HG03159 (cell line): ENCODE measurements at regions not wholly inside any gene's neighbourhood (a gene's known extent, or its start where the extent isn't known, plus 50 kb on each side); places are given as distances from the start of the nearest gene placed in this dataset.
"Not testable (repeated sequence)": the region's sequence is repeated elsewhere in the genome, so short reads cannot be mapped to it uniquely, and the experiment has no call there.

Source experiments
- ATAC-seq: cut with Tn5 transposase; IDR thresholded peaks from one replicate; pipeline ENCODE4 v1.9.1; 2021; ENCODE audit warnings: mild to moderate bottlenecking, moderate library complexity; ENCODE audit not compliant: unreplicated experiment

- ATAC-seq, result not testable (repeated sequence)
Observed at GRCh38 chr3:13228169-13228568, 154.9 kb upstream of the IQSEC1 start.

- no peak for ATAC-seq
Observed at GRCh38 chr3:13227315-13228165, 154.3 kb upstream of the IQSEC1 start.

DNA sequence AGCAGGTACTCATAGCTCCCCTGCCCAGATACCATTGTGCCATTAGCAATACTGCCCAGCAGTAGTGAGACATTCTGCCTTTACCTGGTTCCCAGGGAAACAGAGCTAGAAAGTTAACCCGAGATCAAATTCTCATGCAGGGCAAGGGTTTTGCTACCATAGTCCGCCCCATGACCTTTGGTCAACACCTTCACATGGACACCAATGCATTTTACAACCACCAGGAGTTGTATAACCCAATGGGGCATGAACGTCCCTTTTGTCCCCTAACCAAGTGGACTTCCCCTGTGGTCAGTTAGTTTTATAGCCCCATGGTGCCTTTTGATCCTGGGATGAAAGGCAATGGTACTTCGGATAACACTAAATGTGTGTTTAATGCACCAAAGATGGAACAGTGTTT lies 151.7 kb upstream of the IQSEC1 start:
- no peak for ATAC-seq

DNA sequence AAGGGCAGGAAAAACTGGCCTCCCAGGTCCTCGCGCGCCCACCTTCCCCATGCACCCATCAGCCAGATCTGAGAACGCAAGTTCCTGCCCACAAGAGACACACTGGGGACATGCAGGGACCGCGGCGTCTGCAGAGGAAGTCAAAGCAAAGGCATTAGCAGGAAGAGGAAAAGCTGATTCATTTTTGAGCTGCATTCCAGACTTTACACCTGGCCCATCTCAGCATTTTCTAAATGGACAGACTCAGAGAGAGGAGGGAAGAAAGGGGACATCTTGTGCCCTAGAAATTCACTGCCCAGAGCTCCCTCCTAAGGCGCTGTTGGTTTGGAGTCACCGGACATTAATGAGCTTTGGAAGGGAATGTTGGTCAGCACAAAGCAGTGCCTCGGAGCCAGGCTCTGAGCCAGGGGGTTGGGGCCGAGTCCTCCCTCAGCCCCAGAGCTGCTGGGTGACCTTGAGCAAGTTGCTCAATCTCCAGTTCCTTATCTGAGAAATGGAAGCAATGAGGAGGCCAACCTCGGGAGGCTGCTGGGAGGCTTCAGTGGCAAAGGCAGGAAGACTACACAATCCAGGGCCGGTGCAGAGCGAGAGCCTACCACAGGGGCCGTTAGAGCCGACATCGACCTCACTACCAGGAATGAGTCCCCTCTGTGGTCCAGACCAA lies 150.5 kb upstream of the IQSEC1 start:
- no peak for ATAC-seq

DNA sequence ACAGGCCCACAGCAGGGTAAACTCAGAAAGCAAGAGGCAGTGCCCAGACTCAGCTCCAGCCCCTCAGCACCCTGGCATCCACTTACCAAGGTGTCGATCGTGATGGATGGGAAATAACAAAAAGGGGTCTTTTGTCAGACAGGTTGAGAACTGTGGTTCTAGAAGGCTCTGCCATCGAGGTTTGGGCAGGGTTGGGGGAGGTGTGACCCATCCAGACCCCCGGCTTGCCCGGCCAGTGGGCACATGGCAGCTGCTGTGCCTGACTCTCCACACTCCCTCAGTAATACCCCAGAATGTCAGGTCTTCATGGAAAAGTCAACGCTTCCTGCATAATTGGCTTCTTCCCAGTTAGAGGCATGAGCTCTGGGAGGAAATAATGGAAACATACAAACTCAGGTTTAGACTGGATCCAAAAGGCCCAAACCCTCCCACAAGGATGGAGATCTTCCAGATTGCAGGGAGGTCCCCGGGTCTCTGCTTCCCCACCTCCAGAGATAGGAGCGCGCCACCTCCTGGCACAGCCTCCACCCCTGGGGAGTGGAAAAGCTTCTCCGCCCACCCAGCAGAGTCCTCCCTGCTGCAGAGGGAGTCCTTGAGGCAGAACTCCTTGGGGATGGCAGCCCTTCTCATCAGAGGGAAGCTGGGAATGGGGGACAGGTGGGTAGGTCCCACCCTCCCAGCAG lies 149.8 kb upstream of the IQSEC1 start:
- no peak for ATAC-seq

- ATAC-seq, result no peak
Observed at GRCh38 chr3:13222131-13222530, 148.9 kb upstream of the IQSEC1 start.

DNA sequence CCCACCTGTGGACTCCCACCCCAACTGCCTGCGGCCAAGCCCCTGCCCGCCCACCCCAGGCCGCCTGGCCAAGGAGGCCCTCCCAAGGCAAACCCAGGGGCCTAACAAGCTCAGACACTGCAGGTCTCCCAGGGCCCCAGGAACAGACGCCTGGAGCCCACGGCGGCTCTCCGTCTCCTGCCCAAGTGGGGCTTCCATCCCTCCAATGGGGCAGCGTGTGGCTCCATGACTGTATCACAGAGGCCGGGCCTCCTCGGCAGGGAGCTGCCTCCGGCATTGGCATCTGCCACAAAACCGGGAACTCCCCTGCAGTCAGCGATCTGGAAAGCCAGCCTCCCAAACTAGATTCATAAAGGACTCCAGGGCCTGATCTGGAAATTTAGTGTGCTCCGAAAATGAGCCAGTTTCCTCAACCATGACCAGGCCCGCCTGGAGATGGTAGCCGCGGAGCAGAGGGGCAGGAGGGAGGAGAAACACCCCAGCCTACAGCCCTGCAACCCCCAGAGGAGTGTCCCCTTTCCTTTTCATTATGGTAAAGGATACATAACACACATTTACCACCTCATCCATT lies 148.3 kb upstream of the IQSEC1 start:
- no peak for ATAC-seq

- ATAC-seq, result no peak
Observed at GRCh38 chr3:13220991-13221390, 147.8 kb upstream of the IQSEC1 start.

- no peak for ATAC-seq
Observed at GRCh38 chr3:13219902-13220296, 146.7 kb upstream of the IQSEC1 start.

GRCh38 chr3:13219077-13219901 lies 146.1 kb upstream of the IQSEC1 start:
- ATAC-seq, result no peak

DNA sequence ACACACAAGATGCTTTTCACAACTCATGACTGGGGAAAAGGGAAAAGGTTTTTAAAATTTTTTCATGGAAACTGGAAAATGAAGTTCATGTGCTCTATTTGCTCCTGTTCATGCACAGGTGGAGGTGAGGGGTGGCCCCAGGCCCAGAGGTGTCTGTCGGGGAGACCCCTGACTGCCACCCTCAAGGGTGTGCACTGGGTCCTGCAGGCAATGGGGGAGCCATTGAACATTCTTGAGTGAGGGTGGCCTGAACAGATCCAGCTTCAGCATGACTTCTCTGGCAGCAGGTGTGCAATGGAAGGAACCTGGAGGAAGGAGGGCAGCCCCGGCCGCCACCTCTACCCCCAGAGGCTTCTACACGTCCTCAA lies 145.3 kb upstream of the IQSEC1 start:
- ATAC-seq, result no peak

DNA sequence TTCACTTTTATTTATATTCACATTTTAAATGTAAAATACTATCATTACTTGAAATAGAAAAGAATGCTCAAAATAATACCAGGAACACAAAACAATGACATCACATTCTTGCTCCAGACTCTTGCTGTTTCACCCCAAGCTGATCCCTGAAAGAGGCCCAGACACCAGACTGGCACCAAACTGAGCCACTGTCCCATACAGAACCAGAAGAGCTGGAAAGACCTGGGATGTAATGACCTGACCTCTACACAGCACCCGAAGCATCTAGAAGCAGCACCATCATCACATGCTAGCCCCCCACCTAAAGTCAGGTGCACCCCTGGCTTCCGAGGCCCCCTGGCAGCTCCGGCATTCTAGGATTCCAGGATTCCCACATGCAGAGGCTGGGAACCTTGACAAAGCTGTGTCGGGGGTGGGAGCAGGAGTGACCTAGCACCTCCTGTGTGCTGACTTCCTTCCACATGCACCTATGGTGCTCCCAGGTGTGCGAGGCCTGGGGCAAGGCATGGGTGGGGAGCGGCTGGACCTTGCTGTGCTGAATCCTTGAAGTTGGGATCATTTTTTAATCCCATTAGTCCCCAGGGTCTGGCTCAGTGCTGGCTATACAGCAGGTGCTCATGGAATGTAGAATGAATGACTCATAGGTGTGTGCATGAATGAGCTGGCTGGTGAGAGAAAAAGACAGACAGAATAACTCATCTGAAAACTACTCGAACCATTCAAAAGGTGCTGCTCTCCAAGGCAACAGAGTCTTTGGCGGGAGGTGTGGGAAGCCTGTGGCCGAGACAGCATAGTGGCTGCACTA lies 144.7 kb upstream of the IQSEC1 start:
- no peak for ATAC-seq

GRCh38 chr3:13217253-13217652 lies 144.0 kb upstream of the IQSEC1 start:
- no peak for ATAC-seq

DNA sequence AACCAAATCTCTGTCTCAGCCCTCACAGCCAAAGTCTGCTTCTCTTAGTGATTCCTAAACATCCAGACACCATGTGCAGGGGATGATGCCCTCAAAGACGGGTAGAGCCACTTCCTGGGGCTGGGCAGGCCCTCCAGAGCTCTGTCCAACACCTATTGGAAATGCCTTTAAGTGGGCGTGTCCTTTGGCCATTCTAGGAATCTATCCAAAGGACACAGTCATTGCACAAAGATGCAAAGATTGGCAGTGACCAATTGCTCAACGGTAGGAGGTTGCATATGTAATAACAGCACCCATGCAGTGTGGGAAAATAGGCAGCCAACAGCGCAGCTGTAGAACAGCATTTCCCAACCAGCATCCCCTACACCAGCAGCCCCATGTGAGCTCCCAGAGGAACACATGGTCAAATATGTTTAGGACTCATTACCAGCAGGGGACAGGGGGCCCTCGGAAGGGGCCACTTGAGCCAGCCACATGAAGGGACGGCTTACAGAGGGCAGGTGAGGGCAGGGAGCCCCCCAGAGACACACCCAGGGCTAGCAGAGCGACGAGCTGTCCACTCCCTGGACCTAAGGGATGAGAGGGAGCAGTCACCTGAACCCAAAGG lies 142.8 kb upstream of the IQSEC1 start:
- ATAC-seq, result no peak

DNA sequence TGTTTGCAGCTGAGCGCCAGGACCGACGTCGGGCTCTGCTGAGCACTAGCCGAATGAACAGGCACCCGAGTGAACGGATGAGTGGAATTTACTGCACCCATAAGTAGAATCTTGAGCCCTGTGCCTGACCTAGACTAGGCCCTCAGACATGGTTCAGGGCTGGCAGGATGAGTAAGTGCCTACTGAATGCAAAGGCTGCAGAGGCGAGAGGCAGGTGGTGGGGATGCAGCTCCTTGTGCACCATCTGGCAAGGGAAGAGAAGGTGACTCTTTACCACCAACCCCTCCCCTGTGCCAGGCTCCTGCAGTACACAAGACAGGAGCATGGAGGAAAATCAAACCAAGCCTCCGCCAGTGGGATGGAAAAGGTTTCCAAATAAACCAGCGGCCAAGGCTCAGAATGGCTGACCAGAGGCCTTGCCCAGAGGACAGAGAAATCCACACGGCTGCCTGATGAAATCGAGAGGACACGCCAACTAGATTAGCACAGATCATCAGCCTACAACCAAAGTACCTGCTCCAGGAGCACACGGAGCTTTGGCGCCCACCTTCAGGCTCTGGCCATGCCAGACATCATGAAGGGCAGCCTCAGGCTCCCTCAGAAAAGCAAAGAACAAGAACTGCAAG lies 141.7 kb upstream of the IQSEC1 start:
- no peak for ATAC-seq

DNA sequence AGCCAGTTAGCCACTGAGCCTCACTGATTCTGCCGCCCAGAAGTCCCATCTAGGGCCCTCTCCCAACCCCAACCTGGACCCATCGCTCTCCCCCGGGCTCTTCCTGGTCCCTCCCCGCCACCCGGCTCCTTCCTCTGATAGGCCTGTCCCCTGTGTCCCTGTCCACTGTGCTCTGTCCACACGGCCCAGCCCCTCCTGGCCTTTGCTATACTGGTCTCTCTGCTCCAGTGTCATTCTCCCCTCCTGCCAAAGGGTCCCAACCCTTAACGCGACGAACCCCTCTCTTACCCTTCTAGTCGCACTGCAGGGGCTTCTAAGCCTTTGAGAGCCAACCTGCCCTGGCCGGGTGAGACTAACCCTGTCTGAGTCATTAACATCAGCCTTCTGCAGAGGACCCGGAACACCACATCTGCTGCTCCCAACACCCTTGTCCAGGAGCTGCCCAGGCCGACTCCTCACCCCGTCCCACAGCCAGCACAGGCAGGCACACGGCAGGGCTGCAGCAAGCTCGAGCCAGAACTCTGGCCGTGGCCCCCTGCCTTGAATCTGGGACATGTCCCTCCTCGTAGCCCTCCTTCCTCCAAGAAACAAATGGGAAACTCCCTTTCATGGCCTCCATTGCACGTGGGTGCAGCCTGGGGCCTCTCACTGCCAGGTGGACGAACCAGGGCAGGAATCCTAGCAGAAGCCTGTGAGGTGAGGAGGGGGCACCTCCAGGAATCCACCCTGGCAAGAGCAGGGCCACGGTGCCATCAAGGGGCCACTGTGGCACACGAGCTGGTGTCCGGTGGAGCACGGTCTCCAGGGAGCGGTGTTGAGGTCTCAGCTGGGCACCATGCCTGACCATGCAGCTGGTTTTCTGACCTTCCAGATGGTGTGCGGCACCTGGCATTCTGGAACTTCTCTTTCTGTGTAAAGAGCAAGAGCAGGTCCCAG lies 140.9 kb upstream of the IQSEC1 start:
- no peak for ATAC-seq

DNA sequence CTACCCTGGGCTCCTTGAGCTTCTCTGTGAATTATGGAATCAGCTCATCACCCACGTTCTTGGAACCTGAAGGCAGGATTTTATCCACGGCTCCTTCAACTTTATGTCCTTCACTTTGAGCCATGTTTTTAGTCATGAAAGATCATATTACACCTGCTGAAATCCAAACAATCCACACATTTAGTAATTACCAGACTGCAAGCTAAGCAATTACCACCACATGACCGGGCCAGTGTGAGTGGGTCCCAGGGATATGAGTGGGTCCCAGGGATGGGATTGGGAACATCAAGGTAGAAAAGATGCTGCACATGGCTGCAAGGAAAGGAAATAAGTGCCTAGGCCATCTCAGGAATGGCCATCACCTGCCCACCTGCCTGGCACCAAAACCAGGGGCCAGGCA lies 140.3 kb upstream of the IQSEC1 start:
- no peak for ATAC-seq

- ATAC-seq, result no peak
Observed at GRCh38 chr3:13211605-13212210, 138.5 kb upstream of the IQSEC1 start.
